ENCODE measurements at regions not wholly inside any gene's neighbourhood (a gene's known extent, or its start where the extent isn't known, plus 50 kb on each side); places are given as distances from the start of the nearest gene placed in this dataset.
A peak's percentile ranks its signal among the peaks of the same experiment; 100 is the strongest.

- Histone ChIP-seq H3K27me3 (no peaks in the 10 kb centered on the region), H3K36me3 (no peaks in the 10 kb centered on the region), H3K9me3 (no peaks in the 10 kb centered on the region), H3K27ac (no peak overlapping the region), H3K4me3 (no peak overlapping the region), H3K4me1 (ENCODE audit: insufficient read depth) (peaks cover 2% of the 10 kb centered on the region)
- TF ChIP-seq EP300 (IDR thresholded peaks at IDR 0.05) (no peak), CTCF (IDR thresholded peaks at IDR 0.05) (no peak), POLR2A (IDR thresholded peaks at IDR 0.05) (no peak)
- DNase-seq: no peak
- 77 to 87% (median 84%) methylated on average over 1 of the region's 1 CpG for whole genome bisulfite sequencing, 3 donors
- intact Hi-C loops (cut with DNase I): loop anchor here in 3 of 4 donors (5.0 to 10.0 kb wide), 4 partner anchors 693 to 1903 kb away; partner anchors contain the start of gene ADAMTS1 (in 2 of the 3)
Observed at GRCh38 chr21:28747464-28747863, 245.2 kb downstream of the LTN1 start.

GRCh38 chr21:28746166-28746565, 246.5 kb downstream of the LTN1 start:
- TF ChIP-seq CTCF (IDR thresholded peaks at IDR 0.05) (no peak), POLR2A (IDR thresholded peaks at IDR 0.05) (no peak)
- Histone ChIP-seq H3K27me3 (no peaks in the 10 kb centered on the region), H3K4me3 (no peak overlapping the region), H3K27ac (no peak overlapping the region), H3K4me1 (ENCODE audit: insufficient read depth) (peaks cover 2% of the 10 kb centered on the region), H3K9me3 (no peaks in the 10 kb centered on the region), H3K36me3 (no peaks in the 10 kb centered on the region)
- intact Hi-C loops (cut with DNase I): loop anchor here in 3 of 4 donors (5.0 to 10.0 kb wide), 4 partner anchors 691 to 1901 kb away; partner anchors contain the start of gene ADAMTS1 (in 2 of the 3)
- 46 to 62% (median 53%) methylated on average over 4 of the region's 4 CpGs for WGBS, 3 donors
- no peak for DNase-seq

GRCh38 chr21:28745131-28746016, 247.3 kb downstream of the LTN1 start:
- Histone ChIP-seq H3K27ac (peak overlapping the region in 1 of 2 donors; percentile 51), H3K9me3 (no peaks in the 10 kb centered on the region), H3K27me3 (no peaks in the 10 kb centered on the region), H3K4me3 (peak overlapping the region; percentile 27), H3K36me3 (no peaks in the 10 kb centered on the region), H3K4me1 (ENCODE audit: insufficient read depth) (peaks cover 2% of the 10 kb centered on the region)
- 1 to 3% (median 1%) methylated on average over 16 of the region's 16 CpGs for WGBS, 3 donors
- intact Hi-C loops (cut with DNase I): loop anchor here in 3 of 4 donors (5.0 to 10.0 kb wide), 4 partner anchors 691 to 1901 kb away; partner anchors contain the start of gene ADAMTS1 (in 2 of the 3)
- peak; percentile 64 to 80 (median 73) for DNase-seq
- TF ChIP-seq EP300 (IDR thresholded peaks at IDR 0.05): no peak
- no peak for TF ChIP-seq POLR2A (IDR thresholded peaks at IDR 0.05)
- peak; percentile 95 to 97 (median 95) for TF ChIP-seq CTCF (IDR thresholded peaks at IDR 0.05)

GRCh38 chr21:28743723-28744122, 249.0 kb downstream of the LTN1 start:
- Histone ChIP-seq H3K27ac (no peak overlapping the region), H3K9me3 (no peaks in the 10 kb centered on the region), H3K4me1 (ENCODE audit: insufficient read depth) (no peaks in the 10 kb centered on the region), H3K4me3 (no peak overlapping the region), H3K36me3 (no peaks in the 10 kb centered on the region), H3K27me3 (no peaks in the 10 kb centered on the region)
- intact Hi-C loops (cut with DNase I): loop anchor here in 2 of 4 donors (10.0 kb wide), 3 partner anchors 689 to 1899 kb away; partner anchors contain the start of gene ADAMTS1 (in 1 of the 2)
- 44 to 86% (median 48%) methylated on average over 1 of the region's 1 CpG for WGBS, 3 donors
- TF ChIP-seq CTCF (IDR thresholded peaks at IDR 0.05): no peak
- TF ChIP-seq POLR2A (IDR thresholded peaks at IDR 0.05): no peak
- TF ChIP-seq EP300 (IDR thresholded peaks at IDR 0.05): no peak
- no peak for DNase-seq
